A549 (cell line): ENCODE measurements at regions not wholly inside any gene's neighbourhood (a gene's known extent, or its start where the extent isn't known, plus 50 kb on each side); places are given as distances from the start of the nearest gene placed in this dataset.

Experiments
- ATAC-seq, 2 experiments: fragments of 200-7000 bp in 1 of 2; fragments of >200 bp in 1 of 2; cut with Nextera tagmentation in 1 of 2; cut with Tn5 transposase in 1 of 2; 3 replicates each; pipeline versions ENCODE4 v1.8.0 to v1.9.1; 2018 to 2020; ENCODE audit warnings: mild to moderate bottlenecking in 1 of 2, moderate library complexity in 1 of 2
- CTCF ChIA-PET: fragments of 300-600 bp; sonication (Branson Sonifier 250); formaldehyde crosslinking; extraction: SDS; loops from one replicate; lab custom pipeline; 2021; ENCODE audit warnings: antibody characterized with exemption, inconsistent platforms; lab: Yijun Ruan, JAX
- POLR2A ChIA-PET: fragments of 350-600 bp; formaldehyde crosslinking; extraction: SDS; loops from one replicate; lab custom pipeline; 2021; ENCODE audit warnings: antibody characterized with exemption, inconsistent platforms; lab: Yijun Ruan, JAX
- DNase-seq, 2 experiments: peaks; one replicate each; pipeline versions ENCODE4 v3.0.0 to v3.0.0-alpha.2; 2011 to 2016; ENCODE audit warnings: low read depth in 1 of 2, low spot score in 1 of 2
- FAIRE-seq: peaks from 2 replicates; lab custom pipeline; 2011; peaks lifted over from hg19 to GRCh38; lab: Jason Lieb, UNC
- H3K27ac ChIP-seq, 2 experiments: fragments of >200 bp; sonication (Bioruptor Twin); formaldehyde crosslinking; 3 replicates each; pipeline ENCODE4 v1.5.1; 2016 to 2017
- H3K4me1 ChIP-seq: fragments of >200 bp; sonication (Bioruptor Twin); formaldehyde crosslinking; 3 replicates; pipeline ENCODE4 v1.6.1; 2016
- H3K4me2 ChIP-seq: fragments of >200 bp; sonication (Bioruptor Twin); formaldehyde crosslinking; 3 replicates; pipeline ENCODE4 v1.6.1; 2016
- H3K4me3 ChIP-seq: fragments of >200 bp; sonication (Bioruptor Twin); formaldehyde crosslinking; 3 replicates; pipeline ENCODE4 v1.5.1; 2016
- H3K9me3 ChIP-seq: fragments of >200 bp; sonication (Bioruptor Twin); formaldehyde crosslinking; 3 replicates; pipeline ENCODE4 v1.6.1; 2016
- ATOH8 ChIP-seq: fragments of 250-450 bp; sonication (Bioruptor Pico); IDR thresholded peaks from 2 replicates; pipeline ENCODE4 v1.5.0; 2020; ENCODE audit warnings: low read depth, mild to moderate bottlenecking, moderate library complexity
- BCL3 ChIP-seq: fragments of >200 bp; sonication (Bioruptor Twin); formaldehyde crosslinking; IDR thresholded peaks from 3 replicates; pipeline ENCODE4 v1.6.1; 2016
- BHLHE40 ChIP-seq: IDR thresholded peaks from 2 replicates; pipeline ENCODE4 v1.6.1; 2012; ENCODE audit warnings: low read depth, low read length, inconsistent platforms
- CHD2 ChIP-seq: fragments of 150-350 bp; IDR thresholded peaks from 2 replicates; pipeline ENCODE4 v1.6.1; 2014; ENCODE audit warnings: low read length; ENCODE audit not compliant: partially characterized antibody
- E2F6 ChIP-seq: IDR thresholded peaks from 2 replicates; pipeline ENCODE4 v1.6.1; 2012; ENCODE audit warnings: low read depth, borderline replicate concordance
- EP300 ChIP-seq, 2 experiments: fragments of >200 bp; sonication (Bioruptor Twin); formaldehyde crosslinking; IDR thresholded peaks; 2 replicates in 1 of 2; 3 replicates in 1 of 2; pipeline ENCODE4 v1.6.1; 2016 to 2017
- FOSB ChIP-seq: fragments of 250-450 bp; sonication (Bioruptor Pico); IDR thresholded peaks from 2 replicates; pipeline ENCODE4 v1.5.0; 2020; ENCODE audit warnings: mild to moderate bottlenecking, moderate library complexity
- FOXS1 ChIP-seq: fragments of 250-450 bp; sonication (Bioruptor Pico); IDR thresholded peaks from 2 replicates; pipeline ENCODE4 v1.5.0; 2020; ENCODE audit warnings: mild to moderate bottlenecking, moderate library complexity
- GATA3 ChIP-seq: IDR thresholded peaks from 2 replicates; pipeline ENCODE4 v1.6.1; 2012; ENCODE audit warnings: borderline replicate concordance
- HDAC2 ChIP-seq: fragments of 200-600 bp; sonication (generic); IDR thresholded peaks from 2 replicates; pipeline ENCODE4 v1.6.1; 2016
- HMGXB4 ChIP-seq: fragments of 250-450 bp; sonication (Bioruptor Pico); IDR thresholded peaks from 2 replicates; pipeline ENCODE4 v1.5.0; 2021; ENCODE audit warnings: mild to moderate bottlenecking, moderate library complexity, borderline replicate concordance
- JUNB ChIP-seq: fragments of >200 bp; sonication (Bioruptor Twin); formaldehyde crosslinking; IDR thresholded peaks from 2 replicates; pipeline ENCODE4 v1.6.1; 2016
- KDM5A ChIP-seq: fragments of 200-600 bp; sonication (generic); IDR thresholded peaks from 2 replicates; pipeline ENCODE4 v1.6.1; 2016; ENCODE audit warnings: antibody characterized with exemption, mild to moderate bottlenecking
- MAFK ChIP-seq: fragments of 450-650 bp; IDR thresholded peaks from 2 replicates; pipeline ENCODE4 v1.6.1; 2014; ENCODE audit not compliant: partially characterized antibody
- MAZ ChIP-seq: fragments of 150-350 bp; IDR thresholded peaks from 2 replicates; pipeline ENCODE4 v1.6.1; 2014; ENCODE audit warnings: antibody characterized with exemption, low read depth, low read length, borderline replicate concordance
- NFE2L2 ChIP-seq: fragments of 150-350 bp; conservative IDR thresholded peaks from 2 replicates; pipeline ENCODE4 v1.6.1; 2014; ENCODE audit warnings: low read length
- NPAS2 ChIP-seq: fragments of 250-450 bp; sonication (Bioruptor Pico); IDR thresholded peaks from 2 replicates; pipeline ENCODE4 v1.8.0; 2022; ENCODE audit warnings: mild to moderate bottlenecking, moderate library complexity, borderline replicate concordance
- PHF8 ChIP-seq: fragments of 200-600 bp; sonication (generic); IDR thresholded peaks from 2 replicates; pipeline ENCODE4 v1.6.1; 2016; ENCODE audit warnings: low read depth, mild to moderate bottlenecking, antibody characterized with exemption, moderate library complexity, borderline replicate concordance
- RNF2 ChIP-seq: fragments of 200-600 bp; sonication (generic); IDR thresholded peaks from 2 replicates; pipeline ENCODE4 v1.6.1; 2016; ENCODE audit warnings: low read depth, mild to moderate bottlenecking, antibody characterized with exemption, moderate library complexity, borderline replicate concordance
- SMC3 ChIP-seq: fragments of >200 bp; sonication (Bioruptor Twin); formaldehyde crosslinking; IDR thresholded peaks from 3 replicates; pipeline ENCODE4 v1.6.1; 2018; ENCODE audit warnings: inconsistent platforms
- SREBF2 ChIP-seq: fragments of 450-650 bp; IDR thresholded peaks from 2 replicates; pipeline ENCODE4 v1.6.1; 2014; ENCODE audit warnings: mild to moderate bottlenecking, moderate library complexity
- TFCP2L1 ChIP-seq: fragments of 250-450 bp; sonication (Bioruptor Pico); IDR thresholded peaks from 2 replicates; pipeline ENCODE4 v1.5.0; 2021; ENCODE audit warnings: mild to moderate bottlenecking
- ZNF302 ChIP-seq: fragments of 250-450 bp; sonication (Bioruptor Pico); IDR thresholded peaks from 2 replicates; pipeline ENCODE4 v1.9.0; 2021; ENCODE audit warnings: inconsistent platforms, mild to moderate bottlenecking, moderate library complexity
- ZSCAN20 ChIP-seq: fragments of 250-450 bp; sonication (Bioruptor Pico); IDR thresholded peaks from 2 replicates; pipeline ENCODE4 v1.8.0; 2022; ENCODE audit warnings: mild to moderate bottlenecking, moderate library complexity
- WGBS: methylation state at CpG from one replicate; pipeline ENCODE4 v1.1.6; 2017; ENCODE audit errors: missing lambda C conversion rate; 5-methylcytosine and 5-hydroxymethylcytosine counted together
- TF ChIP-seq, protein P1 (sequence below): fragments of 200-600 bp; sonication (generic); IDR thresholded peaks from 2 replicates; pipeline ENCODE4 v1.6.1; 2016; ENCODE audit warnings: antibody characterized with exemption, mild to moderate bottlenecking, moderate library complexity
- TF ChIP-seq, protein P2 (sequence below): fragments of >200 bp; sonication (Bioruptor Twin); formaldehyde crosslinking; IDR thresholded peaks from 3 replicates; pipeline ENCODE4 v1.5.1; 2016
- TF ChIP-seq, protein P3 (sequence below): fragments of >200 bp; sonication (Bioruptor Twin); formaldehyde crosslinking; IDR thresholded peaks from 2 replicates; pipeline ENCODE4 v1.6.1; 2016
- TF ChIP-seq, protein P4 (sequence below): IDR thresholded peaks from 2 replicates; pipeline ENCODE4 v1.6.1; 2012

DNA sequence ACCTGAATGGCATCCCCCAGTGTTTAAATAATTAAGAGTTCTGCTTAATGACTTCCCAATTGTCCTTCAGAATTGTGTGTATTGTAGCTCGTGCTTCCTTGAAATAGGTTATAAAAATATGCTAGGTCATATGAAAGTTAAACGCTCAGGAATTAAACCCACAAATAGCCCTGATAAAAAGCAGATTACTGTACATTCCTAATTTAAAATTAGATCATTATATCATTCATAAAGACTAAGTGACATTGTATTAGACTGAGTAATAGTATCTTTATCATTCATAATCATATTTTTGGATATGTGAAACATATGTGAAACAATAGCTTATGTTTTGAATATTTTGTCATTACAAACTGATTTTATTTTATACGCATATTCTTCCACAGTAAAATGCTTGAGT, 1706.7 kb downstream of the HACE1 start:
- Histone ChIP-seq H3K4me3 (no peak overlapping the region), H3K27ac (no peak overlapping the region), H3K4me1 (no peaks in the 10 kb centered on the region), H3K9me3 (no peaks in the 10 kb centered on the region), H3K4me2 (no peak overlapping the region)
- ATAC-seq (no peak), DNase-seq (no peak), FAIRE-seq (no peak)
- WGBS: 38% methylated on average over 3 of the region's 3 CpGs
- ChIA-PET CTCF (no interaction called here), POLR2A (no interaction called here)
- no peak for TF ChIP-seq CHD2
- no peak for TF ChIP-seq MAFK
- no peak for TF ChIP-seq SMC3
- no peak for TF ChIP-seq GATA3
- TF ChIP-seq FOXS1 (CRISPR knock-in tag): no peak
- no peak for TF ChIP-seq RNF2
- TF ChIP-seq, protein P1, sequence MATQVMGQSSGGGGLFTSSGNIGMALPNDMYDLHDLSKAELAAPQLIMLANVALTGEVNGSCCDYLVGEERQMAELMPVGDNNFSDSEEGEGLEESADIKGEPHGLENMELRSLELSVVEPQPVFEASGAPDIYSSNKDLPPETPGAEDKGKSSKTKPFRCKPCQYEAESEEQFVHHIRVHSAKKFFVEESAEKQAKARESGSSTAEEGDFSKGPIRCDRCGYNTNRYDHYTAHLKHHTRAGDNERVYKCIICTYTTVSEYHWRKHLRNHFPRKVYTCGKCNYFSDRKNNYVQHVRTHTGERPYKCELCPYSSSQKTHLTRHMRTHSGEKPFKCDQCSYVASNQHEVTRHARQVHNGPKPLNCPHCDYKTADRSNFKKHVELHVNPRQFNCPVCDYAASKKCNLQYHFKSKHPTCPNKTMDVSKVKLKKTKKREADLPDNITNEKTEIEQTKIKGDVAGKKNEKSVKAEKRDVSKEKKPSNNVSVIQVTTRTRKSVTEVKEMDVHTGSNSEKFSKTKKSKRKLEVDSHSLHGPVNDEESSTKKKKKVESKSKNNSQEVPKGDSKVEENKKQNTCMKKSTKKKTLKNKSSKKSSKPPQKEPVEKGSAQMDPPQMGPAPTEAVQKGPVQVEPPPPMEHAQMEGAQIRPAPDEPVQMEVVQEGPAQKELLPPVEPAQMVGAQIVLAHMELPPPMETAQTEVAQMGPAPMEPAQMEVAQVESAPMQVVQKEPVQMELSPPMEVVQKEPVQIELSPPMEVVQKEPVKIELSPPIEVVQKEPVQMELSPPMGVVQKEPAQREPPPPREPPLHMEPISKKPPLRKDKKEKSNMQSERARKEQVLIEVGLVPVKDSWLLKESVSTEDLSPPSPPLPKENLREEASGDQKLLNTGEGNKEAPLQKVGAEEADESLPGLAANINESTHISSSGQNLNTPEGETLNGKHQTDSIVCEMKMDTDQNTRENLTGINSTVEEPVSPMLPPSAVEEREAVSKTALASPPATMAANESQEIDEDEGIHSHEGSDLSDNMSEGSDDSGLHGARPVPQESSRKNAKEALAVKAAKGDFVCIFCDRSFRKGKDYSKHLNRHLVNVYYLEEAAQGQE: no peak
- no peak for TF ChIP-seq HDAC2
- no peak for TF ChIP-seq KDM5A
- no peak for TF ChIP-seq EP300 (IDR thresholded peaks at IDR 0.05)
- no peak for TF ChIP-seq MAZ
- TF ChIP-seq TFCP2L1 (CRISPR knock-in tag): no peak
- TF ChIP-seq, protein P2, sequence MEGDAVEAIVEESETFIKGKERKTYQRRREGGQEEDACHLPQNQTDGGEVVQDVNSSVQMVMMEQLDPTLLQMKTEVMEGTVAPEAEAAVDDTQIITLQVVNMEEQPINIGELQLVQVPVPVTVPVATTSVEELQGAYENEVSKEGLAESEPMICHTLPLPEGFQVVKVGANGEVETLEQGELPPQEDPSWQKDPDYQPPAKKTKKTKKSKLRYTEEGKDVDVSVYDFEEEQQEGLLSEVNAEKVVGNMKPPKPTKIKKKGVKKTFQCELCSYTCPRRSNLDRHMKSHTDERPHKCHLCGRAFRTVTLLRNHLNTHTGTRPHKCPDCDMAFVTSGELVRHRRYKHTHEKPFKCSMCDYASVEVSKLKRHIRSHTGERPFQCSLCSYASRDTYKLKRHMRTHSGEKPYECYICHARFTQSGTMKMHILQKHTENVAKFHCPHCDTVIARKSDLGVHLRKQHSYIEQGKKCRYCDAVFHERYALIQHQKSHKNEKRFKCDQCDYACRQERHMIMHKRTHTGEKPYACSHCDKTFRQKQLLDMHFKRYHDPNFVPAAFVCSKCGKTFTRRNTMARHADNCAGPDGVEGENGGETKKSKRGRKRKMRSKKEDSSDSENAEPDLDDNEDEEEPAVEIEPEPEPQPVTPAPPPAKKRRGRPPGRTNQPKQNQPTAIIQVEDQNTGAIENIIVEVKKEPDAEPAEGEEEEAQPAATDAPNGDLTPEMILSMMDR: no peak
- TF ChIP-seq, protein P3, sequence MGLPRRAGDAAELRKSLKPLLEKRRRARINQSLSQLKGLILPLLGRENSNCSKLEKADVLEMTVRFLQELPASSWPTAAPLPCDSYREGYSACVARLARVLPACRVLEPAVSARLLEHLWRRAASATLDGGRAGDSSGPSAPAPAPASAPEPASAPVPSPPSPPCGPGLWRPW: no peak
- no peak for TF ChIP-seq ATOH8 (CRISPR knock-in tag)

GRCh38 chr6:103142902-103143301, 1716.8 kb downstream of the HACE1 start:
- WGBS: 5% methylated on average over 2 of the region's 2 CpGs
- Histone ChIP-seq H3K4me1 (no peaks in the 10 kb centered on the region), H3K27ac (no peak overlapping the region), H3K4me2 (no peak overlapping the region), H3K4me3 (no peak overlapping the region), H3K9me3 (no peaks in the 10 kb centered on the region)
- ATAC-seq (no peak), FAIRE-seq (no peak), DNase-seq (no peak)
- CTCF ChIA-PET: no interaction called here
- POLR2A ChIA-PET: no interaction called here
- TF ChIP-seq ZNF302 (CRISPR knock-in tag): no peak
- TF ChIP-seq NFE2L2: no peak
- TF ChIP-seq HMGXB4 (CRISPR knock-in tag): no peak
- TF ChIP-seq FOSB (CRISPR knock-in tag): no peak
- no peak for TF ChIP-seq SMC3
- TF ChIP-seq PHF8: no peak
- TF ChIP-seq E2F6: no peak
- TF ChIP-seq BCL3: no peak
- TF ChIP-seq CHD2: no peak
- TF ChIP-seq BHLHE40: no peak
- no peak for TF ChIP-seq MAZ
- no peak for TF ChIP-seq NPAS2 (CRISPR knock-in tag)
- TF ChIP-seq, protein P4, sequence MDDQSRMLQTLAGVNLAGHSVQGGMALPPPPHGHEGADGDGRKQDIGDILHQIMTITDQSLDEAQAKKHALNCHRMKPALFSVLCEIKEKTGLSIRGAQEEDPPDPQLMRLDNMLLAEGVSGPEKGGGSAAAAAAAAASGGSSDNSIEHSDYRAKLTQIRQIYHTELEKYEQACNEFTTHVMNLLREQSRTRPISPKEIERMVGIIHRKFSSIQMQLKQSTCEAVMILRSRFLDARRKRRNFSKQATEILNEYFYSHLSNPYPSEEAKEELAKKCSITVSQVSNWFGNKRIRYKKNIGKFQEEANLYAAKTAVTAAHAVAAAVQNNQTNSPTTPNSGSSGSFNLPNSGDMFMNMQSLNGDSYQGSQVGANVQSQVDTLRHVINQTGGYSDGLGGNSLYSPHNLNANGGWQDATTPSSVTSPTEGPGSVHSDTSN: no peak
- no peak for TF ChIP-seq ZSCAN20
- TF ChIP-seq SREBF2: no peak
- no peak for TF ChIP-seq JUNB
